Fibroblast of skin of left quadriceps (primary cell): ENCODE measurements at regions not wholly inside any gene's neighbourhood (a gene's known extent, or its start where the extent isn't known, plus 50 kb on each side); places are given as distances from the start of the nearest gene placed in this dataset.

Source experiments
- DNase-seq, 2 experiments: peaks; one replicate each; pipeline ENCODE4 v3.0.0-alpha.2; 2013; ENCODE audit warnings: low read depth in 2 of 2

DNA sequence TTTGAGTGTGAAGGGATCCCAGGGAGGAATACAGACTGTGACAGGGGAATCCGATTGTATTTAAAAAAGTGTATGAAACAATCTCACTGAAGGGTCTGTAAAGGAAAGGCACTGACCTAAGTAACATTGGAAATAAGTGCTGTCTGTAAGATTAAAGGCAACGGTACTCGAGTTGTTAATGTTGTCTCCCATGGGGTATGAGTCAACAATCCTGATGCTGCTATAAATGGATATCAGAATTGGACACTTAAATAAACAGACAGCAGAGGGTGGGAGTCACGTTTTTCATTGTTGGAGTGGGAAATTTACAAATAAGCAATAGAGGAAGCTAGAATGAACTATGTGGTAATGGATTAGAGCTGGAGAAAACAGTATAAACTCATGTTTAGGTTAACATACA, 452.4 kb upstream of the RGPD4 start:
- no peak for DNase-seq

DNA sequence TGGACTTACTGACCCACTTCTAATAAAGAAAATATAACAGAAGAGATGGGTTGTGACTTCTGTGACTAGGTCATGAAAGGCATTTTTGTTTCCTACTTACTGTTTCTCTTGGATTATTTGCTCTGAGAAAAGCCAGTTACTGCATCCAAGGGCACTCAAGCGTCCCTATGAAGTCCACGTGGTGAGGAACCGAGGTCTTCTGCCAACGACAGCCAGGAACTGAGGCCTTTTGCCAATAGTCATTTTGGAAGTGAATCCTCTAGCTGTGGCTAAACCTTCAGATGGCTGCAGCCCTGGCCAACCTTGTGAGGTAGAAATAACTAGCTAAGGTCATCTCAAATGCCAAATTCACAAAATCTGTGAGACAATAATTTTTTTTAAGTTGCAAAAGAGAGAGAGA, 449.8 kb upstream of the RGPD4 start:
- DNase-seq, result no peak

DNA sequence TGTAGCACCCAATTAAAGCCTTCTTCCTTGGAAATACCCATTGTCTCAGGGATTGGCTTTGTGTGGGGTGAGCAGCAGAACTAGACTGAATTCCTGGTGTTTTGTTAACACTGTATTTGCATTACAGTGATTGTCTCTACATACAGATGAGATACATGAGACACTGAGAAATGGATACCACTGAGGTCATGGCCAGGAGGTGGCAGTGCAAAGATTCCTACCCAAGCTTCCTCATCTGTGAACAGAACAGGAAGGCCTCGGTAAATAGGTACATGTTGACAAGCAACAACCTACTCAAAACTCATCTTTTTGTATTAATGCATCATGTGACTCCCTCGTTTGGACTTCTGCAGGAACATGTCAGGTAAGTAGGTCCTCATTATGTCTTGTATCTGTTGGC, 445.8 kb upstream of the RGPD4 start:
- no peak for DNase-seq

DNA sequence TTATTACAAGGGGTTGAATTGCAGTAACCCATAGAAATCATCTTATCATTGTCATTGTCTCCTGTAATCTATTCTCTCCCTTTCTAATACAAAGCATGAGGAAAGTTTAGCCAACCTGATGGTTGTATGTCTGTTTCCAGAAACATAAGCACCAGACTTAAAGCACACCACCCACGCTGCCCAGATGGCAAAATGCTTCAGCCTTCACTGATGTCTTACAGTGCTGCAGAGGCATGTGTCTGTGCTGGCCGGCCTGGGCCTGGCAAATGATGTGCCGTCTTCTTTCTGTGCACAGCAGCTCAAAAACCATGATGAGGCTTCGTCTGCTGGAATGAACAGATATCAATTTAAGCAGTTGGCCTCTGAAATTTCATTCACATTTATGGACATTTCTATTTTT, 443.0 kb upstream of the RGPD4 start:
- no peak for DNase-seq

DNA sequence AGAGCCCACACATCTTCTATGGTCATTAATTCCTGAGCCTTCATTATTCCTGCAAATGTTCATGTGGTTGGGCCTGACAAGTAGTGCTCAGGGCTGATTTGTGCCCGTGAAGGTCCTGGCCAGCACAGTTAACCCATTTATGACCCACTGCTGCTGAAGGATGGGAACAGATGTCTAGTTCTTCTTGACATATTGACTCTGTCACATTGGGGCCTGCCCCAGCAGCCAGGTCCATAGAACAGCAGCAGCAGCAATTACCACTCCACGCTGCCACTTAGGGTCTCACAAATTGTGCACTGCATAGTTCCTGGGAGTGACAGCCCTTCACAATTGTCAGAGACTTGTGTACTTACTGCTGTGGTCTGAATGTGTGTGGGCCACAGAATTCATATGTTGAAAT, 442.3 kb upstream of the RGPD4 start:
- DNase-seq, result no peak

DNA sequence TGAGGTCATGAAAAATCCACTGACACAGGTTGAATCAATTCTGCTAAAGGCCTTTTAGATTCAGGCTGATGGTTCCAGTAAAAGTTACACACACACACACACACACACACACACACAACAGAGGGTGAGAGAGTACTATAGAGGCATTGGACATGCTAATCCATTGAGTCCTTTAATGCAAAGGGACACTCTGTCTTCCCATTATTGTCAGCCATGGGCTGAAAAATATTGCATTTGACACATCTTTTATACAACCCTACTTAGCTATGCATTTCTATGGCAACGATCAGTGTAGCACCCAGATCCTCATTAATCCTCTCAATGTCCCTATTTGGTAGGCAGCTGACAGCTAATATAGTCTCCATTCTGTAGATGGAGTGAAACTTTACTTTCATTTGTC, 440.8 kb upstream of the RGPD4 start:
- no peak for DNase-seq

DNA sequence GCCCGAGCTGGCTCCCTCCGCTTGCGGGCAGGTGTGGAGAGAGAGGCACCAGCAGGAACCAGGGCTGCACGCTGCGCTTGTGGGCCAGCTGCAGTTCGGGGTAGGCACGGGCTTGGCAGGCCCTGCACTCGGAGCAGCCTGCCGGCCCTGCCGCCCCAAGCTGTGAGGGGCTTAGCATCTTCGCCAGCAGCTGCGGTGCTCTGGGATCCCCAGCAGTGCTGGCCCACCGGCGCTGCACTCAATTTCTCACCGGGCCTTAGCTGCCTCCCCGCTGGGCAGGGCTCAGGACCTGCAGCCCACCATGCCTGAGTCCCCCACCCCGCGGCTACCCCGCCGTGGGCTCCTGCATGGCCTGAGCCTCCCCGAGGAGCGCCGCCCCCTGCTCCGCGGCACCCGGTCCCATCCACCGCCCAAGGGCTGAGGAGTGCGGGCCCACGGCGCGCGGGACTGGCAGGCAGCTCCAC, 434.4 kb upstream of the RGPD4 start:
- no peak for DNase-seq

DNA sequence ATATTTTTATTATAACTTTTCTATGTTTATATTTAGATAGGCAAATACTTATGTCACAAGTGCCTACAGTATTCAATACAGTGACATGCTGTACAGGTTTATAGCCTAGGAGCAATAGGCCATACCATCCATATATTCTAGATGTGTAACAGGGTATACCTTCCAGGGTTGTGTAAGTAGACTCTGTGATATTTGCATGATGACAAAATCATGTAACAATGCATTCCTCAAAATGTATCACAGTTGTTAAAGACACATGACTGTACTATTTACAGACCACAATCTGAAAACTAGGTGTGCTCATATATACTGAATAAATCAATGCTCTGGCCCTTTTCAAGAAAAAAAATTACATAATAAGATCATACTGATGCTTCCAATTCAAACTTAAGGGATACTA, 433.2 kb upstream of the RGPD4 start:
- no peak for DNase-seq

DNA sequence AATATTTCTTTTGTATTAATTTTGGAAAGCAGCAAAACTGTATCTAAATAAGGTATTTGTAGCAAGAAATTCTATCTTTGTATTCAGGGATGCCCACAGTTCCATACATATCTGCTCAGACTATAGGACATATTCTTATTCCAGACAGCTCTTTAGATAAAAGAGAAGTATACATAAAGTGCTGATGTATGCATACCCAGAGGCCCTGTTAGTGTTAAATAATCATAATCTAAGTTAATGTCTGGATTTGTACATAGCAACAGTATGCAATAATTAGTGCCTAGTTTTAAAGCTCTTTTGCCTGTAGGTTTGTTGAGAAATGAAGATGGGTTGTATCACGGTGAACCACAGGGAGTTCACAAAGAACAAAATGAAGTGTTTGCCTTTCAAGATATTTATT, 428.0 kb upstream of the RGPD4 start:
- DNase-seq, result no peak

DNA sequence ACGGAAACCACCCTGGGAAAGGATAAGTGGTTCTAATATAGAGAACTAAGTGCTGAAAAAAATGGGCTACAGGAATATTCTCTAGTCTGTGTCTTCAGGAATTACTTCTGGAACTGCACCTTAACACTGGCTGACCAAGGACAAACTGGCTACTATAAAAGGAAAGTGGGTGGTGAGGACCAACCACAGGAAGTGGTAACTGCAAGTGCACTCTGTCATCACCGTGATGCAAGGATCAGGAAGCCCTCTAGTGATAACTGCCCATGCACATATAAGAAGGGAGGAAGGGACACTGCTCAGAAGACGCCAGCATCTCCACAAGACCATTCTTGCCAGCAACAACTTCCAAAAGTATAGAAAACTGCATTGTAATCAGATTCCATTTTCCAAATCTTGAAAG, 424.4 kb upstream of the RGPD4 start:
- no peak for DNase-seq

DNA sequence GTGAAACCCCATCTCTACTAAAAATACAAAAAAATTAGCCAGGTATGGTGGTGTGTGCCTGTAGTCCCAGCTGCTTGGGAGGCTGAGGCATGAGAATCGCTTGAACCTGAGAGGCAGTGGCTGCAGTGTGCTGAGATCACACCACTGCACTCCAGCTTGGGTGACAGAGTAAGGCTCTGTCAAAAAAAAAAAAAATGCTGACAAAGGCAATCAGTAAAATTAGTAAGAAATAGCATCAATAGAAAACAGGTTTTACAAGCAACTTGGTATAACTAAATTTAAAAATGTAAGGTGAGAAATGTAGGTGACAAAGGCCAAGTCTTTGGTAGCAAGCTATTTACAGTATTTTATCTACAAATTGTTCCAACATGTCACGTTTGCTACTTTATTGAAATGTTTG, 421.4 kb upstream of the RGPD4 start:
- DNase-seq, result no peak

DNA sequence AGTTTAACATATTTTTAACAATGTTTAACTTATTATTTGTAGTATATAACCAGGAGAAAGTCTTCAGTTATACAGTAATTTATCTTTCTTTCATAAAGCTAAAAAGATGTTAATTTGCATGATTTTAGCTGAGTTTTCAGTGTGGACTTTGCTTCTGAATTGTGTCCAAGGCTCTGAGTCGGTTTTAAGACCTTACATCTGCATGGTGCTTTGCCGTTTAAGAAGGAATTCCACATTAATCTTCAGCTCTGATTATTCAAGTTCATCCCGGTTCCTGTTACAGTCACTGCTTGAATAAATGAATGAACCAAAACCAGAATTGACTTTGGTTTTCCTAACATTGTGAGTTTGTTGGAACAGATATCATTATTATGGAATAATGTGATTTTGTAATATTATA, 419.7 kb upstream of the RGPD4 start:
- no peak for DNase-seq

DNA sequence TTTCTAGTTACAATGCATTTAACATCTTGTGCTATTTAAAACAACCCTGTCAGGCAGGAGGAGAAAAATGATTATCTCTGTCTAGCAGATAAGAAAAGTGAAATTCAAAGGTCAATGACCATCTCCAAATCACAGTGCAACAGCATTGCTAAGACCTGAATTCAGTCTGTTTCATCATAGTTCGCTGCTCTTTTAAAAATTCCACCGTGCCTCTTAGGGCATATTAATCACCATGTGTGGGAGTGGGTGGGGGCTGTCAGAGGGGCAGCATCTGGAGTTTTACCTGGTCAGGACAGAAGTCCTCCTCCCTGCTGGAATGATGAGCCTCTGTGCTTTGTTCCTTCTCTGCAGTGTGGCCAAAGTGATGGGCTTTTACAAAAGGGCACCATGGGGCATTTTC, 418.7 kb upstream of the RGPD4 start:
- no peak for DNase-seq

DNA sequence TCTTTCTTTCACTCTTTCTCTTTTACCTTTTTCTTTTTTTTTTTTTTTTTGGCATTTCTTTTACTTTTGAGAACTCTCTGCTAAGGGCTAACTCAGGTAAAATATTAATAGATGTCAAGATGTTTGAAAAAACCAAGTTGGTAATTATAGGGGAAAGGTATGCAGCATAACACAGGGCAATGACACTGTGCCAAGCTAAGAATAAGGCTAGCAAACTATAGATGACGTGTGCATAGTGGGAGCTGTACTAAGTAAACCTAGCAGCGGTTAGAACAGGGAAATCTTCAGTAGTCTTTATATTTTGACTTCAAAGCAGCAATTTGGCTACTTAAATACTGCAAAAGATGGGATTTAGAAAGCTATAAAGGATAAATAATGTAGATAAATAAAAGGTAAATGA, 415.4 kb upstream of the RGPD4 start:
- DNase-seq, result no peak

DNA sequence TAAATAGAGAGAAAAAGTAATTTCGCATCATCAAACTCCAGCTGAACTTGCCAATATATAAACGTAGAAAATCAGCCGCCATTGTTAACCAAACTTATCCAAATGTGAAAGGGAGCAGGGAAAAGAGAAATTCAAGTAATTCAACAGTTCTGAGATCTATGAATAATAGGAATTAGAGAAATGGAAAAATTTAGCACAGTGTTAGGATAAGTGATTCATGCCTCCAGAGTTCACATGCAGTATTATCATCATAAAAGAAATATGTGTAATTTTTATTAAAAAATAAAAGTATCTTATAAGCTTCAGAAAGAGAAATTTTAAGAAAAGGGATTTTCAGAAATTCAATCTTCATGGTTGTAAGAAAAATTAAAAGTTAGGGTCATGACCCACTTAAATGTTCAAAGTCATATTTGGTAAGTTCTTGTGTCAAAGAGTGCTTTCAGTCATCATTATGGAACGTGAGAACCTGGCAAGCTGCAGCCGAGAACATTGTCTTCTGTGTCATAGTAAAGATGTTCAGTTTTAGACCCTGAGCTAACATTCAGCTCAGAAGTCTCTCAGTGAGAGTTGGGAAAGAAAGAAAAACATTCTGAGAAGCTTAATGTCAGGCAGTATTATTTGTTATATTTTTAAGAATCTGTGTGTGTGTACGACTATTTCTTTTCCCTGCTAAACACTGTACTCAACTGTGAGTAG, 414.3 kb upstream of the RGPD4 start:
- DNase-seq, result peak in 1 of 2 experiments; percentile 9

DNA sequence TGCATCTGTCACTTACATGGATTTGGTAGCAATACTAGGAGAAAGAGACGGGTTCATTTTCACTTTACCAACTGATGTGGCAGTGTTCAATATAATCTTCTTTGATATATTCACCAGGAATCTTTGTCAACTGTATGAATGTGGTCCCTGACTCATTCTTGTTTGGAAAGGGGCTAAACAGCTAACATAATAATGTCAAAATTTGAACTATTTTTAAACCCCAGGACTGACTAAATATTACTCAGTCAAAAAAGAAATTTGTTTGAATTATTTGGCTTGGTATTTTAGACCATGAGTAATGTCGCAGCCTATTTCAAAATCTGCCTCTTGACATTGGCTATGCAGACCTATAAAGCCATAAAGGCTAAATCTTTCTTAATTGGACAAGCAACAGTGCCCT, 413.7 kb upstream of the RGPD4 start:
- DNase-seq, result peak in 1 of 2 experiments; percentile 23

DNA sequence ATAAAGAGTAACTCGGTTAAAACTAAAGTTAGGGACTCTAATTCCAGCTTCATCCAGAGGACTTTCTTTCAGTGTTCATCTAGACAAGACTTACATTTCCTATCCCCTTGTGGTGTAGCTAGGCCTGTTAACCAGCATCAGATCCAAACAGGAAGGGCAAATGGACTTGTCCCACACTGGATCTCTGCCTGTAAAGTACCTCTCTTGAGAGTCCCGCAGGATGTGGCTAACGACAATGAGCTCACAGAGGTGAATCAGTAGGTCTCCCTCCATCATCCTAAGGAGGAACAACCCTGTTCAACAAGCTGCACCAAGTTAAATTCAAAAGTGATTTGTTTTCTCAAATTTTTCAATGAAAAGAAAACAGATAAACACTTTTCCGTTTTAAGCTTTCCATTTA, 412.3 kb upstream of the RGPD4 start:
- DNase-seq, result no peak

DNA sequence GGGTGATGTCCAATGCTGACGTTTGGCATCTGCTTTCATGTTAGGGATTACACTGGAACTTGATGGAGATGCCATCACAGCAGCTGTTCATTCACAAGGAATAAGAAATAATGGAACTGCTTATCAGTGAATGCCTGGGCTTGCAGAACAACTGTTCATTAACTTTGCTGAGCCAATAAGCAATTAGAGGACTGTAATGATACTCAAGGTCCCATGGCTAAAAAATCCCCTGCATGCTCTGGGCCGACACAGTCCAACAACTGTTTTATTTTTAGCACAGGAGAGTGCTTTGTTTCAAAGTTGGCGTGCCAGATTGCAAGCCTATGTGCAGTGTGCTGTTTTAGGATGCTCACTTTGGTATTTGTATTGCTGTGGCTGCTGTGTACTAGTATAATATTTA, 408.0 kb upstream of the RGPD4 start:
- DNase-seq, result no peak

DNA sequence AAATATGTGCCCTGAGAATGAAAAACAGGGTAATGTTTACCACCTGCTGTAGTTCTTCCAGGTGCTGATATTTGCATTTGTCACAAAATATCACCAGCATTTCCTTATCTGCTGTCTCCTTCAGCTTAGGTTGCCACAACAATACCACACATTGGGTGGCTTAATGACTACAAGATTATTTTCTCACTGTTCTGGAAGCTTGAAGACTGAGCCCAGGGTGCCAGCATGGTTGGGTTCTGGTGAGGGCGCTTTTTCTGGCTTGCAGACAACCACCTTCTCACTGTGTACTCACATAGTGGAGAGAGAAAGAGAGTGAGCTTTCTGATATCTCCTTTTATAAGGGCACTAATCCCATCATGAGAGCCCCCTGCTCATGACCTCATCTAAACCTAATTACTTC, 407.5 kb upstream of the RGPD4 start:
- DNase-seq, result no peak

DNA sequence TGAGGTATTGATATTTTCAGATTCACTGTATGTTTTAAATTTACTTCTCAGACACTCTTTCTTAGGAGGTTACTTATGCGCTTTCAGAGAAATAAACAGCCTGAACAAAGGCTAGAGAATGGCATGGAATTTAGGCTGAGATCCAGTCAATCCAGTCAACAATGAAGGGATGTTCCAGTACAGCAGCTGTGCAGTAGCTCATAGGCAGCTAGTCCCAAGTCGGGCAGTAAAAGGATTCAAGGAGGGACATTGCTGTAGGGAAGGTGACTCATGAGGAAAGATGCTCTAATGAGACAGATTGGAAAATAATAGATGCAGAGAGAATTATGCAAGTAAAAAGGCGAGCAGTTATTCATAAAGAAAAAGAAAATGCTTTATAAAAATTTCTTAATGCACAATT, 397.9 kb upstream of the RGPD4 start:
- no peak for DNase-seq

DNA sequence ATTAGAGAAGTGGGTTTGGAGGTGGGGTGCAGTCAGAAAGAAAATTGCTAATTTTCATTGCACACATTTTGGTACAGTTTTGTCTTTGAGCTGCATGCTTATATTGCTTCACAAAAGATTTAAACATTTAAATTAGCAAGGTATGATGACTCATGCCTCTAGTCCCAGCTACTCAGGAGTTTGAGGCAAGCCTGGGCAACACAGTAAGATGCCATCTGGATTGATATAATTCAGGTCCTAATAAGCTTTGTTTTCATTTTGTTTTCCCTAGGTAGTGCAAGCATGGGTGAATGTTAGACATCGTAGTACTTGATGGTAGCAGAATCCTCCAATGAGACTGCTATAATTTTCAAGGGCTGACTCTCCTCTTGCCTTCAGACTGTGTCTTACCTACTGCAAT, 396.7 kb upstream of the RGPD4 start:
- DNase-seq, result no peak

DNA sequence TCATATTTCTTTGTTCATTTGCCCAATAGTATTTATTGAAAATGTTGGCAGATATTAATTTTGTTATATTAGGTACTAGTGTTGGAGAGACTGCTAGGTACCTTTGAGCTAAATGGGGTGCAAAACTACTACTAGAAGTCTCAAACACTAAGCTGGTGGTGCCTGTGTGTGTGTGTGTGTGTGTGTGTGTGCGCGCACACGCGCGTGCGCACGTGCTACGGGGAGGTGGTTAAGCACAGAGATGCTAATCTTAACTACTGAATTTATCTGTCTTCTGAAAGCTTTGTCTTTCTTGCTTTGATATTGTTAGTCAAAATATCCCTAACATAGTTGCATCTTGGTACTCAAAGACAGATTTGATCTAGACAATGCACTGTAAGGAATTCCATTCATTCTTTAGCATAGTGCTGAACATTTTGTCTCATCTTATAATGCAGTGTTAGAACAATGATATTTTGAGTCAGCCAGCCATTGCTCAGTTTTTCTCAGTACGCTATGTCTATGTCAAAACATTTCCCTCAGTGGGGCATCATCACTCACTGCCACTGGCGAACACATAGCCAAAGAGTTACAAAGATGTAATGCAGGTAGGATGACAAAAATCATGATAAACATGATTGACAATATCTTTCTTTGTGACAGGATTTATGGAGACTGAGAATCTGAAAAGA, 396.0 kb upstream of the RGPD4 start:
- no peak for DNase-seq

DNA sequence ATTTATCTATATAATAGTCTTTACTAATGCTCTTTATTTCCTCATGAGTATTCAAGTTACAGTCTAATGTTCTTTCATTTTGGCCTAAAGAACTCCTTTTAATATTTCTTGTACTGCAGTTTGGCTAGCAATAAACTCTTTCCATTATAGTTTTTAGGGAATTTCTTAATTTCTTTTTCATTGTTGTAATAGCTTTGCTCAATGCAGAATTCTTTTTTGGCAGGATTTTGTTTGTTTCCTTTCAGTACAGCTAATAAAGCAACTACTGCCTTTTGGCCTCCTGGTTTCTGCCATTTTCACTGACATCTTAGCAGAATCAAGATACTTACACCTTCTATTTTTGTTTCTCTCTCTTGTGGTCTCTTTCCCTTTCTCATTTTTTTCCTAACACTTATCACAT, 390.4 kb upstream of the RGPD4 start:
- DNase-seq, result no peak

DNA sequence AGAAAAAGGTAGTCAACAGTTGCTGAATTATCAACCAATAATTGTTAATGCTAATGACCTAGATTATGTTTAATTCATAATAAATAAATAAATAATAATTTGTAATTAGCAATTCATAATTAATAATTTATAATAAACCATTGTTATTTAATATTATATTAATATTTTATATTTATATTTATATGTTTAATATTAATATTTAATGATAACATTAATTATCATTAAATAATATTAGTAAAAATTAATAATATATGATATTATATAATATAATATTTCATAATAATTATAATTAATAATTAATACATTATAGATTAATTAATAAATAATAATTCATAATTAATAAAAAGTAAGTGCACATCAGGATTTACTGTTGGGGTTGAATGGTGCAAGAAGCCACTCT, 389.4 kb upstream of the RGPD4 start:
- no peak for DNase-seq
